GM18909 (cell line): ENCODE measurements at regions not wholly inside any gene's neighbourhood (a gene's known extent, or its start where the extent isn't known, plus 50 kb on each side); places are given as distances from the start of the nearest gene placed in this dataset.
"Not testable (repeated sequence)": the region's sequence is repeated elsewhere in the genome, so short reads cannot be mapped to it uniquely, and the experiment has no call there.

Source experiments
- ATAC-seq: cut with Tn5 transposase; IDR thresholded peaks from one replicate; pipeline ENCODE4 v1.9.1; 2021; ENCODE audit warnings: mild to moderate bottlenecking; ENCODE audit not compliant: unreplicated experiment, poor library complexity

DNA sequence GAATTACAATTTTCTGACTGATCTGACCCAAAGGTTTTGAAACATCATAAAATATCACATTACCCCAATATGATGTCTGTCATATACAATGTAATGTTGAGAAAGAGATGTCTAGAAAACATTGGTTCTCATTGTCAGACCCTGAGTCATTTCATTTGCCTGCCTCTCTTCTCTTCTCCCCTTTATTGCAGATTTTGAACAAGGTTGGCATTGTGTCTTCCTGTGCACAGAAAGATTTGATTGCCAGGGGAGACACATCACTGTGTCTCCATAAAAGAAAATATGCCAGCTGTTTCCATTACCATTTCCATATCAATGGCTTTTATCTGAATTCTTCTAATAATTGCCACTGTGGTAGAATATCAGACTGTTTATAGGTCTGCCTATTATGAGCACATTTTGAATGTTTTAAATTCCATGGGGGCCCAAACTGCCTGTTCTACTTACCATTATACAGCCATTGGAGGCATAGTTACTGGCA lies 65.6 kb downstream of the IFI44 start:
- ATAC-seq: no peak

DNA sequence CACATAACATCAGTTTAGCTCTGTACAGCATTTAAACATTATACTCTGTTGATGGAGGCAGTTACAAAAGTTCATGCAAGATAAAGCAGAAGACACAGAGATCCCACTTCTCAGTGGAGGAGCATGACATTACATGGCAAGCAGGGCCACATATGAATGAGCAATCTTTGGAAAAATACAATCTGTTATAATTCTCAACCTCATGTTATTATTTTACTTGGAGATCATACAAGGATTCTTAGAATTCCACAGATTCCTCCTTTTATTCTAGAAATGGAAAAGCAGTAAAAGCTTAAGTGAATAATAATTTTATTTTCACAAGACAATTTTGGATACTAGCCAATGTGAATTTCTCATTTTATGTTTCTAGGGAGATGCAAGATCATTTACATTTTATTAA lies 66.6 kb downstream of the IFI44 start:
- ATAC-seq: no peak

DNA sequence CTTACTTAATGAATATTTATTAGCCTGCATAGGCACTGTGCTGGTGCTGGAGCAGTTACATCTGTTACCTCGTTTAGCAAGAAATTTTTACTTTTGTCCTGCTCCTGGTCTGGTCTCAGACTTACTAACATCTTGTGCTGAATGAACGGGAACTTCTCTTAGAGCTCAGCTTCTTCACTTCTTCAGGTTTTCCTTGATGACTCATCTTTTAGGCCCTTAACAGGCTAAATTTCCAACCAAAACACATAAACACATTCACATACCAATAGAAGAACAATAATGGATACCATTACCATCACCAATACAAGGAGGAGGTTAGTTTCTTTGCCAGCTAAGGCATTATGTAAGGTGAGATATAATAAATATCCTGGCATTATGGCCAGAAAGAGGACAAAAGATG lies 68.9 kb downstream of the IFI44 start:
- no peak for ATAC-seq

DNA sequence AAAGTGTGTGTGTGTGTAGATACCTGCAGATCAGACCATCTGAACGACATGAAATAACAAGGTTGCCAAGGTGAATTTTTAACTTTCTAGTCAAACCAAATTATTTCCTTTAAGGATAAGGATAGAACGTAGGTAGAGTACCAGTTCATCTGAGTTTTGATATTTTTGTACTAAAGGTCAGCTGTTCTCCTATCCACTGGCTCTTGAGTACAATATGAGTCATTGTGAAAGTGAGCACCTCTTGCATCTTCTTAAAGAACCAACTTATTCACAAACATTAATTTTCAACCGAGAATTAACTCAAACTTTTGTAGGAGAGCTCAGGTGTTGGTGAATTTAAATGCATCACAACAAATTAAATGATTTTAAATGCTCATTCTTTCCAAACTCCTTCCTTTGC lies 71.5 kb downstream of the IFI44 start:
- ATAC-seq: peak; percentile 71

DNA sequence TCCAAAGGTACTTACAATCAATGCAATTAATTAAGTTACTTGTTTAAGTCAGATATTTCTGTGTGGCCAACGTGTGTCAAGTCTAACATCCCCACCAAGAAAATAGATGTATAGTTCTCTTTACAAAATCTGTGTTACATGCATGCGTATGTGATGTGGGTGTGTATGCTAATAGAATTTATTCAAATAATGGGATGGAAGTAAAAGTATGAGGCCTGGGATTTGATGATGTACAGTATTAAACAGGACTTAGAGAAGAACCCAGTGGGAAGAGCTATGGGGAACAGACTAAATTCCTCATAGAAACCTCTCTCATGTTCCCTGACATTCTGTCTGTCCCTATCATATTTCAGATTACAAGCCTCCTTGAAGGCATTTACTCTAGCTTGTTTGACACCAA lies 72.5 kb downstream of the IFI44 start:
- no peak for ATAC-seq

DNA sequence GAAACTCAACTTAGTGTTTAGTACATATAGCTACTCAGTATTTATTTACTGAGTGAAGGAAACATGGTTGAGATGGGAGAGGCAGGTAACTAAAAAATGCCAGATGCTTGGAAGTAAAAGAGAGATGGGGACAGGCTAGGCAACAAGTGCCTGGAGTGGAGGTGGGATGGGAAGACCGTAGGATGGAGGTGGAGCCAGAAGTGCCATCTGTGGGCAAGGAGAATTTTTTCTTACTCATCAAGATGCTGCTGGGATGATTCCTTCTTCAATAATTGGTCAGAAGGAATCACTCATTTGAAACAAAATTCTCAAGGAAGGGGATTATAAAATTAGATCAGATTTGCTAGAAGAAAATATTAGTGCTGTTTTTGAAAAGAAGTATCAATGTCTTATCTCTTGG lies 72.9 kb downstream of the IFI44 start:
- ATAC-seq: no peak

DNA sequence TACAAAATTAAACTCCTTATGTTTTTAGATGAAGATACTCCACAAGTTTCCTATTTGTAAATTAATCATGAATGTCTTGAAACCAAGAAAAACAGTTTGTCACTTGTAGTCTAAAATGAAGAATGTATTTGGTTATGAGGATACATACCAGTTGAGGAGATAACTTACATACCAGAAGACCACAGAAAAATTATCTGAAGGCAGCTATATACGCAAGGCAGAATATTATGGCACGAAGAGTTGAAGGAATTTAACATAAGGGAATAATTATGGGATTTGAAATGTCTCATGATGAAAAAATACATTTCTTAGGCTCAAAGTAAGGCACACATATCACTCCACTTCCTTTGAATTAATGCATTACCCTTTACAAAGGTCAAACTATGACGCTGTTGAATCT lies 73.3 kb downstream of the IFI44 start:
- ATAC-seq: no peak

DNA sequence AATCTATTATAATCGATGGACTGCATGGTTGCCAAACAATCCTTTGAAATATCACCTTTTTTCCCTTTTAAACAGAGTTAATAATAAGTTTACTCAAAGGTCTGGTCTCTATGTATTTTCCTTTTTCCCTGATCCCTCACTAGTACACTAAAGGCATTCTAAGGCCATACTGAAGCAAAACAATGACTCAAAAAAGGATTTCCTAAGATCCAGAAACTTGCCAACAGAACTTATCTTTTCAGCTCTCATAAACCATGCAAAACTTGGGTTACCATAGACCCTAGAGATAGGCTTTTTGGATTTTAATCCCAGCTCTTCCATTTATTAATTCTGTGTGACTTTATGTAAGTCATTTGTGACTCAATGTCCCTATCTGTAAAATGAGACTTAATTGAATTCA lies 77.1 kb downstream of the IFI44 start:
- no peak for ATAC-seq

DNA sequence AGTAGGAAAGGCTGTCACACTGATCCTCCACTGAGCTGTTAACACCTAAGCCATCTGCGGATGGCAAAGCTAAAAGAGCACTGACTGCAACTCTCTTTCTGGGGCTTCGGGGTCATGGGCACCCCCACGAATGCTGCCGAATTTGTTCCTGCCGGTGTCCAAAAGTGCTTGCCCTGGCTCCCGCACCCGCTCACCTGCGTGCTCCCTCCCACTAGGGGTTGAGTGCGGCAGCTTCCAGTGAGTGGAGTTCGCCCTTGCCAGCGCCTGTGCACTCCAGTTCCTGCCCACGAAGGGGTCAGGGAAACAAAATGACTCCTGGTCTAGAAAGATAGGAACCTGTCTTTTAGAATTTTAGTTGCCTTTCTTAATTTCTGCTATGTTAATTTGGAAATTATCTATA lies 78.7 kb downstream of the IFI44 start:
- ATAC-seq: no peak

DNA sequence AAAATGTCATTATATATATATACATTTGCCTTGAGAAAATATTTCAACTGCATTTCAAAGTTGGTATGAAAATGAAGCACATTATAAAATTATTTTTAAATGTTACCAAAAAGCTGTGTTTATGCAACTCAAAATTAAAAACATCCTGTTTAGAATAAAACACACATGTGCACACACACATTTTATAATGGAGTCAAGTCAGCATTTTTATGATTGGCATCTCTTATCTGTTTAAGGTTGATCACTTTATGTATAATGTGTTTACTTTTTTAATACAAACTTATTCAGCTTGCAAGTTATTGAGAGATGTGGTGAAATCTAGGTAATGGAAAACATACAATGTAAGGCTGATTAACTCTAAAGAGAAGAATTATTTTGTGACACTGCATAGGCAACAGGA lies 80.4 kb downstream of the IFI44 start:
- ATAC-seq: no peak

DNA sequence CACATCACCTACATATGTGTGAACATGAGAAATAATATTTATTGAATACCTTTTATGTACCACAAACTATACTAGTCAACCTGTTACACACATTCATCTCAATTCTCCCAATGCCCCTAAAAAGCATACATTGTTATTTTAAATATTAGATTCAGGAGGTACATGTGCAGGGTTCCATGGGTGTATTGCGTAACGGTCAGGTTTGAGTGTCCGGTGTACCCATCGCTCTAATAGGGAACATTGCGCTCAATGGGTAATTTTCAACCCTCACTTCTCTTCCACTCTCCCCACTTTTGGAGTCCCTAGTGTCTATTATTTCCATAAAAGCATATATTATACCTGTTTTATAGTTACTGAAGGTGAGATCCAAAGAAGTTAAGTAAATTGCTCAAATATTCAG lies 82.0 kb downstream of the IFI44 start:
- ATAC-seq: no peak

DNA sequence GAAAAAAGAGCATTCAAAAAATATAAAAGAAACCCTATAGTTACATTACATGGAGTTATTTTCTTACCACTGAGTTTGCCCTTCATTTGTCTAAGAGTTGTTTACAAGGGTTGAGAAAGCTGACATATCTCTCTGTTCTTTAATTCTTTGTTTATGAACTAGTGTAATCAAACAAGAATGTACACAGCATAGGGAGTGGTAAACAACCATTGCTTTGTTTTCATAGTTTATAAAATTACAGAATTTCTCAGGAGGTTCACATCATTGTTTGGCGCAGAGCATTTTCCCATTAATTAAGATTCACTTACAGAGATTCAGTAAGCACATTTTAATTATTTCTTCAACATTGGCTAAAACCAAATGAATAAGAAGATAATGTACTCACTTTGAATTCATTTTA lies 87.6 kb downstream of the IFI44 start:
- ATAC-seq: no peak

DNA sequence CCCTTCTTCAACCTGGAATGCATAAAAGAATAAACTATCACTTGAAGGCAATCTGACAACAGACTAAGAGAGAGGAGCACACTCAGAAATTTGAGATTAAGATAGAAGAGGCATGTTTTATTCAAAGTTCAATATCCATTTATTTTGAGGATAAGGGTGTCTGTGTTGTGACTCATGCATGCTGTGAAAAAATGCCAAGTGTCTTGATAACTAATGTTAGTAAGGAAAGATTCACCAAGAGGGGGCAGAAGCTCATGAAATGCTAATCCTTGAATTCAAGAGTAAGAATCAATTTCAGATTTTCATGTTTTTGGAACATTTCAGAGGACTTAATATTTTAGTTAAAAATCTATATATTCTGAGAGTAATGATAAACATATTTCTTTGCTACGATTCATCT lies 94.0 kb downstream of the IFI44 start:
- ATAC-seq: no peak

DNA sequence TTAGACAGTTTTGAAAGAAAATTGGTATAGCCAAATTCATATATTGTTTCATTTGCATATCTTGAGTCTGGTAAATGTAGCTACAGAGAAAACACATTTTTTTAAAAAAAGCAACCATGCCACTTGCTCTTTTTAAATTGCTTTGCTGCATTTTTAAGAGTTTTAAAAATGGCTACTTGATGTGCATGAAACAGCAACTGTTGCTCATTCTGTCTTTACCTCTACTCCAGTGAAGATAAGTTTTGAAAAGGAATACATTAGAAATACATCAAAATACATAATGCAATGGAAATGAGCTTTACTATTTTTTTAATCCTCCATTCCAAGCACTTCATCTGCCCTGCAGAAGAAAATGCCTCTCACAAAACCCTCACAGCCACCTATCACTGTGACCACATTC lies 95.5 kb downstream of the IFI44 start:
- ATAC-seq: no peak

DNA sequence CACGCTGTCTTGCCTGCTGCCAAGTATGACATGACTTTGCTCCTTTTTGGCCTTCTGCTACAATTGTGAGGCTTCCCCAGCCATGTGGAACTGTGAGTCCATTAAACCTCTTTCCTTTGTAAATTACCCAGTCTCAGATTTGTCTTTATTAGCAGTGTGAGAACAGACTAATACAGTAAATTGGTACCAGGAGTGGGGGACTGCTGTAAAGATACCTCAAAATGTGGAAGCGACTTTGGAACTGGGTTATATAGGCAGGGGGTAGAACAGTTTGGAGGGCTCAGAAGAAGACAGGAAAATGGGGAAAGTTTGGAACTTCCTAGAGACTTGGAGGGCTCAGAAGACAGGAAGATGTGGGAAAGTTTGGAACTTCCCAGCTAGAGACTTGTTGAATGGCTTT lies 104.0 kb downstream of the IFI44 start:
- not testable (repeated sequence) for ATAC-seq

DNA sequence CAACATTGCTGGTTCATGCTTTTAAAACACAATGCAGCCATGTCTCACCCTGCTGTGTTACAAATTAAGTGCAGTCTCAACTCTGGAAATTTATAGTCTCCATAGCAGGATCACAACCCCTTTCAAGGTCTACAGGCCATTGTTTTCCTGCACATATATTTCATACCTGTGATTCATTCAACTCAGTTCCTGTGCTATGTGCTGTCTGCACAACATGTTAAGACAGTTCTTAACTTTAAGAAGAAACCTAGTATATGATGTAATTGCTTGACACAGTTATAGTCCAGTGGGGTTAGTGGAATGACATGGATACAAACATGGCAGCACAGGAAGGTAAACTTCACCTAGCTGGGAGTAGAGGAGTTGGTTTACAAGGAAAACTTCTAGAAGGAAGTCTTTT lies 106.4 kb downstream of the IFI44 start:
- no peak for ATAC-seq

DNA sequence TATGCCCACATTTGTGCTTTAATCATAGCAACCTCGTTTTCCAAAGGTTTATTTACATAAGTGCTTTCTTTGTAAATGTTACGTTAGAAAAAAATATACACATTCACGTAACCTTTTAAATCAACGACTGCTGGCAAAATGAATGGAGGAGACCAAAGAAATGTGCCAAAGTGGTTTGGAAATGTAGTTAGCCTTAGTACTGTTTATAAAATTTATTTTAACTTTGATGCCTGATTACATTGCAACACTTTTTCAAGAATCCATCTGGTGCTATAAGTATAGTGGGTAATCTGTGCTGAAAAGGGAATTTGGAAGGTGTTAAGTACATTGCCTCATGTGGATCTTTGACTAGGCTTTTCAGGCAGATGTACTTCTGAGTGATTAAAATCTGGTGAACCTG lies 108.9 kb downstream of the IFI44 start:
- no peak for ATAC-seq

DNA sequence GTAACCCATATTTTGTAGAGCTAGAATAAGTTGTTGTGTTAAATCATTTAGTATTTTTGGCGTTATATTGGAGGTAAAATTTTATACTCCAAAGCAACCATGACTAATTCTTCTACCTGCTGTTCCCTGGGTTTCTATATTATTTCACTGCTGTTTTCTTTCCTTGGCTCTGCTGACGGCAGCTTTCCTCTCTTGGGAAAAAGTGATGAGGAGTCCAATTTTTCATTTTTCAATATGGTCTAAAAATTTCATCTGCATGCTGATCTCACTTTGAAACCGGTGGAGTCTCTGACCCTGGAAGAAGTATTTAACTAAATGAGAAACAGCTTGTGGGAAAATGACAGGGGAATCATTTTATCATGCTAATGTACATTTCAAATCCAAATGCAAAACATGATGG lies 110.2 kb downstream of the IFI44 start:
- ATAC-seq: no peak

DNA sequence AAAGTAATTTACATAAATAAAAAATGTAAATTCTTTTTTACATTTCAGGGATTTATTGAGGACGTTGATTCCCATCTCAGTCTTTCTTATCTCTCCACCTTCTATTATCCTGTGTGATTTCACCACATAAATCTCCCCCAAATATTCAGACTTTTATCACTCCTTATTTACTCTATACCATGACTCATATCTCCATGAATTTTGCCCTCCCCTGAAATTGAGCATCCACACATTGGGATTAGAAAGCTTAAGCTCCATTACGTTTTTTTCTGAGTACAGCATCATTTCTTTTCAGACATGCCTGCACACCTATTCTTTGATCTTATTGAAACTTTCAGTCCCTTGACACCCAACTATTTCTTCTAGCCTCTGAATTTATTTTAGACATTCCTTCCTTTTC lies 111.2 kb downstream of the IFI44 start:
- no peak for ATAC-seq

DNA sequence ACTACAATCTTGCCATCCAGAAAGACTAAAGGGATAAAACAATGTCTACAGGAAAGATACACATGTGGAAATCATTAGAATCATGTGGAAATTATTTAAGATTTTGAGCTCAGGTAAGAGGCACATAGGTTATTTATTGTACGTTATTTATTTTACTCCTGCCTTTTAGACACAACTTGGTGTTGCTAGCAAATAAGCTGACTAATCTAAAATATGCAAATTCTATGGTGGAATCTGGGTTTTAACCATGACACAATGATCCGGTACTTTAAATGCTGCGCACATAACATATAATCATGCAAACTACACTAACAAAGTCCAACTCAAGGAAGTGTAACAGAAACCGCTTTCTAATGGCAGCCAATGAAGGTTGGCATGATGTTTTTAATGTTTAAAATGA lies 112.5 kb downstream of the IFI44 start:
- ATAC-seq: no peak

DNA sequence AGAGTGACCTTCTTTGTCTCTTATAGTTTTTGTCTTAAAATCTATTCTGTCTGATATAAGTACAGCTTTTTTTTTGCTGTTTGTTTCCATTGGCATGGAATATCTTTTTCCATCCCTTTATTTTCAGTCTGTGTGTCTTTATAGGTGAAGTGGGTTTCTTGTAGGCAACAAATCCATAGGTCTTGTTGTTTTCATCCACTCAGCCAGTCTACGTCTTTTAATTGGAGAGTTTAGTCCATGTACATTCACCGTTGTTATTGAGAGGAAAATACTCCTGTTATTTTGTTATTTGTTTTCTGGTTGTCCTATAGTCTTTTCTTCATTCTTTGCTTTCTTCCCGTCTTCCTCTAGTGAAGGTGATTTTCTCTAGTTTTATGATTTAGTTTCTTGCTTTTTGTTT lies 115.9 kb downstream of the IFI44 start:
- ATAC-seq: no peak

DNA sequence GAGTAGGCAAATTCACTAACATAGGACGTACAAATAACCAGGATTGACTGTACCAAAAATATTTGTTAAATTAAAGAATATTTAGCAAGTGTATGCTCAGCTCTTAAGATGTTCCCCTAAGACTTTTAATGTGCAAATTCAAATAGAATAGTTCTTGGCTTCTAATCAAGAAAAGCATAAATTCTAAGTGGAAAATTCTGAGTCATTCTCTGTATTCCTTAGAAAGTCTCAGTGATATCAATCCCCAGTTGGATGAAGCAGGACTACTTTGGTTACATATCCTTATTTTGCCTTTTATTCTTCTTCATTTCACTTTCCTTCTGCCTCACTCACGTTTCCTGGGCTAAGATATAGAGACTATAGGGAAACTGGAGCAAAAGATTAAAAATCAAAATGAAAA lies 130.2 kb downstream of the IFI44 start:
- ATAC-seq: no peak

DNA sequence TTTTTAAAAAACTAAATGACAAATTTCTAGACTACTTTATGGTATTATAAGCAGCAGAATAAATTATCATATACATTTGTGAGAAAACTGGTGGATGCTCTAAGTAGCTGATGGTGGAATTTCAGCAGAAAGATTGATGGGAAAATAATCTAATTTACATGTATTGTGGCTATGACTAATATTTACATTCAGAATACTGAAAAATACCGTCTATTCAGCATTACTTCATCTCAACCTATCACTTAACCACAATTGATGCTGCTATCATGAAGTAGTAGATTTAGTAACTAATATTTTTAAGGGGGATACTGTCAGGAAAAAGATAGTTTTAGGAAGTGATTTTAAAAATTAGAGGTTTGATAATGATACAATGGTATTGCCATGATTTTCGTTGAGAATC lies 137.9 kb downstream of the IFI44 start:
- ATAC-seq: no peak
